ENCODE measurements at regions not wholly inside any gene's neighbourhood (a gene's known extent, or its start where the extent isn't known, plus 50 kb on each side); places are given as distances from the start of the nearest gene placed in this dataset.

GRCh38 chr3:177629276-177629675, 432.0 kb upstream of the TBL1XR1 start:
- TF ChIP-seq CTCF (IDR thresholded peaks at IDR 0.05 in 8 of 11, conservative IDR thresholded peaks at IDR 0.05 in 3 of 11) (no peak), POLR2A (IDR thresholded peaks at IDR 0.05) (no peak), POLR2AphosphoS5 (IDR thresholded peaks at IDR 0.05) (no peak)

Measured in spleen (tissue), 7 donors.